GM18870 (cell line): ENCODE measurements at regions not wholly inside any gene's neighbourhood (a gene's known extent, or its start where the extent isn't known, plus 50 kb on each side); places are given as distances from the start of the nearest gene placed in this dataset.

Experiments
- ATAC-seq: cut with Tn5 transposase; IDR thresholded peaks from one replicate; pipeline ENCODE4 v1.9.1; 2021; ENCODE audit warnings: moderate library complexity; ENCODE audit not compliant: unreplicated experiment

GRCh38 chr4:90007494-90008167 is 113.0 kb downstream of the MMRN1 start:
- no peak for ATAC-seq

- no peak for ATAC-seq
These were observed 114.3 kb upstream of the CCSER1 start for GRCh38 chr4:90012918-90013317.

DNA sequence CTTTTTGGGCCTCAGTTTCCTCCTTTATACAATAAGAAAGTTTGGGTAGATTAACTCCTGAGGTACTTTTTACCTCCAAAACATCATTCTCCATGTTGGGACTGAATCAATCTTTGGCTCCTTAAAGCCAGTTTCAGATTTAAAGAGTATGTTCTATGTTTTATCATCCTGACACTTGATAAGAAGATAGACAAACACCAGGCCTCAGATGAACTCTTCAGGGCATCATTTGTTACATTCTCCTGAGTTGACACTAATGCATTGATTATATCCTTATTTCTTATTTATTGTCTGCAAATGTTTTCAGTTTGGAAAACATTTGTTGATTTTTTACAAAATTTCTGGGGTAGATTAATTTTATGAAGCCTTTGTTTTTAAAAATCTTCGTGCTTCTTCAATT is 102.7 kb upstream of the CCSER1 start:
- no peak for ATAC-seq

- ATAC-seq: no peak
These were observed 101.9 kb upstream of the CCSER1 start for GRCh38 chr4:90025248-90025647.

DNA sequence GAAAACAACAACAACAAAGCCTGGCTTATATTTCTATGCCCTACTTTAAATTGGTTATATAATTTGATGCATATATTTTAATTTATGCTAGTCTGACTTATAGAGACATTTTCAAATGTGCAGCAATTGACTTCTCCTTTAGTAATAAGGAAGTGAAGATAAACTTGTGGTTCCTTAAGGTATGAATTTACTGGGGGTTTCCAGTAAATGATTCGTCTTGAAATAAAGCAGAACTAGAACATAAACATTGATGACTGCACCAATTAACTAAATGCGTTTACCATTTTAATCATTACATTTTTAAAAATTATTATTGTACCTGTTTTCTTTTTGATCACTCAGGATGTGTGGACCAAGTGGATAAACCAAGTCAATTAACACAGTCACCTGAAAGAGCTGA is 99.6 kb upstream of the CCSER1 start:
- peak; percentile 93 for ATAC-seq

- no peak for ATAC-seq
These were observed 98.7 kb upstream of the CCSER1 start for GRCh38 chr4:90028460-90028859.

DNA sequence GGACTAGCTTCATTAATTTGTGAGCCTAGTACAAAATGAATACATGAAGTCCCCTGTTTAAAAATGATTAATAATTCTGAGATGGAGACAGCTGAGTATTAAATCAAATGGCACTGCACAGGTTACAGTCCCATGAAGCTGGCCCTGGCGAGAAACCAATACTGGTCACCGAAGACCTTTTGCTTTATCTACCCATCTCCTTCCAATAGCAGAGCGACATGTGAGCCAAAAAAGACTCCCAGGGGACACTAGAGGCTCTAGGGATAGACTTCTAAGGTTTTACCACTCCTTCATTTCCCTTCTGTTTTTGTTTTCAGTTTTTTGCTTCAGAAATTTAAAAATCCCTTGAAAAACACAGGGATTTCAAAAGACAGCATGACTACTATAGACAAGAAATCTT is 97.0 kb upstream of the CCSER1 start:
- no peak for ATAC-seq

DNA sequence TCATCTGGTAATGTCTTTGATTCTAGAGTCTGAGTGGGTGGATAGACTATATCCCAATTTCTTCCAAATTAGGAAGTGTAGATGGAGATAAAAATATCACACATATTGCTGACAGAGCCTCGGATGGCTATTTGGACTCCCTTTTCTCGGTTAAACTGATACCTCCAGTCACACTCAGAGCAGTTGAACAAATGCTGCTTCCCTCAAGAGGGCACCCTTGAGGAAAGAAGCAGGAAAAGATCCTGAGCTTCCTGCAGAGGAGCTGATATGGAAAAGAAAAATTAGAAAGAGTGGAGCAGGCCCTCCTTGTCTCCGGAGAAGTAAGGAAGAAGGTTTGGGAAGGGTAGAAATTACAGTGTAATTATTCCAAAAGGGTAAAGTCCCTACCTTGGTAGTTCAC is 96.2 kb upstream of the CCSER1 start:
- no peak for ATAC-seq

DNA sequence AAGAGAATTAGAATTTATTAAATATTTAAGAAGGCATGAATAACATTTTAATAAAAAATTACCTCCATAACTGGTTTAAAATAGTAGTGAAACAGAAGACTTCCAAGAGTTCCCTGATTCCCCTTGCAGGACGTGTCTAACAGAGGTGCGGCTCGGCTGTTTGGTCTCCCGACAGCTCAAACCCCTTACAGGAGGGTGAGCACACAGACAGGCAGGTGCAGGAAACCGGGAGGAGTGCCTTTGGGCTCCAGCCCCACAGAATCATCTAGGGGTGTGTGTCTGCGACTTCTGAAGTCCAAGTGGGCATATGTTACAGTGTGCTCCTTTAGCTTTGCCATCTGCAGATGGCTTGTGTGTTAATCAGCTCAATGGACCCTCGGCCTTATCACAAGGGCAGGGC is 88.1 kb upstream of the CCSER1 start:
- no peak for ATAC-seq

DNA sequence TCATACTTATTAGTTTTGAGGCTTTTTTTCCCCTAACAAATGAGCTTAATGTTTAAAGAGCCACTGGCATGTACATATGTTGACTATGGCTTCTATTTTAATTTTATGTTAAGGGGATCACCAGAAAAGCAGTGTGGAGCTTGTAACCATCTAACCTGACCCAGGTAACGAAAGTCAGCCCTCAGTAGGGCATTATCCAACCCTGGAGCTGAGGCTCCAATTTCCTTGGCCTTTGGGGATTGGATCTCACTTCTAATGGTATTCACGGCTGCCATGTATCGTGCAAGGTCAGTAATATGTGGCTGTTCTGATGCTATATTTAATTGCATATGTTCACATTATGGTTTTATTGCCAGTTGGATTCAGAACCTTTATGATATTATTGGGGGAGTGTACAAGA is 75.2 kb upstream of the CCSER1 start:
- no peak for ATAC-seq

GRCh38 chr4:90057091-90057490 is 70.1 kb upstream of the CCSER1 start:
- ATAC-seq: no peak

DNA sequence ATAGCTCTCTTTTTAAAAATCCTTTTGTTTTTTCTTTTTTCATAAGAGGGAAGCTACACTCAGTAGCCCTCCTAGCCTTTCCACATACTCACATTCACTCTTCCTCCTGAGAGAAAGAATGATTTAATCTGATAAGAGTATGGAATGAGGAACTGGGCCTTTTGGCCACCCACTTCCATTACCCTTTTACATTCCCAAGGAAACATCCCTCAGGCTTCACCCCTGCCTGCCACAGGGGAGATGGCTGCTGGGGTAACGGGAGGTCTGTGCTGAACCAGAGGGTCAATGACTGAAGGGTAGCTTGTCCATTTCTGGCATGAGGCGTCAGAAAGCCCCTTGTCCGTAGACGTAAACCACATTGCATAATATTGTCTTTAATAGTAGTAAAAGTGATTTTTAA is 67.2 kb upstream of the CCSER1 start:
- ATAC-seq: no peak

DNA sequence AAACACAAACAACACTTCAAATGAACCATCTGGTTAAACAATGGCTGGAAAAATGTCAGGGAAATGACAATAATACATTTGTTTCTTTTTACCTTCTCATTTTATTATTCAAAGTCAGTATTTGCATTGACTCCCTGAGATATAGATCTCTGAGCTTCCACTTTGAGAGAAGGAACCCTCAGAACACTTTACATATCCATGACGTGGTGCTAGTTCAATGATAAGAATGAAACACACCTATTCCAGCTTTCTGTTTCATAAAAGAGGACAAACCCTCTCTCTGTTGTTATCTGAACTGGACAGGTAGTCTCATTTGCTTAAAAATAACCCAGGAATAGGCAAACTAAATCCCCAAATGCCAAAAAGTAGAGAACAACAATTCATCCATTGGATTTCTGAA is 65.3 kb upstream of the CCSER1 start:
- no peak for ATAC-seq

GRCh38 chr4:90064196-90064595 is 63.0 kb upstream of the CCSER1 start:
- no peak for ATAC-seq

DNA sequence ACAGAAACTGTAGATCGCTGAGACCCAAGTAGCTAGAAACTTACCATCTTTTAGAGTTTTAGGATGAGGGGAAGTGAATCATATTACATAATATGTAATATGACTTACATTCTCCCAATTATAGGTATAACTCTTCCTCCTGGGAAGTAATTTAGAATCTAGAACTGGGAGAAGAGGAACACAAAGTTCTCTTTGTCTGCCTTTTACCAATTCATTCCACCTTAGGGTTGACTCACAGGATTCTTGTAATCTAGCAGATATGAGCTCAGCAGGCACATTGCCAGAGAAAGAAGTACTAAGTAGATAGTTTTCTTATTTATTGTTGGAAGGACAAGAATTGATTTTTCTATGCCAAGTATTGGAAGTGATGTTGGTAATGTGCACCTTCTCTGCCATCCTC is 58.0 kb upstream of the CCSER1 start:
- ATAC-seq: no peak

GRCh38 chr4:90071289-90072235 is 55.6 kb upstream of the CCSER1 start:
- ATAC-seq: no peak

DNA sequence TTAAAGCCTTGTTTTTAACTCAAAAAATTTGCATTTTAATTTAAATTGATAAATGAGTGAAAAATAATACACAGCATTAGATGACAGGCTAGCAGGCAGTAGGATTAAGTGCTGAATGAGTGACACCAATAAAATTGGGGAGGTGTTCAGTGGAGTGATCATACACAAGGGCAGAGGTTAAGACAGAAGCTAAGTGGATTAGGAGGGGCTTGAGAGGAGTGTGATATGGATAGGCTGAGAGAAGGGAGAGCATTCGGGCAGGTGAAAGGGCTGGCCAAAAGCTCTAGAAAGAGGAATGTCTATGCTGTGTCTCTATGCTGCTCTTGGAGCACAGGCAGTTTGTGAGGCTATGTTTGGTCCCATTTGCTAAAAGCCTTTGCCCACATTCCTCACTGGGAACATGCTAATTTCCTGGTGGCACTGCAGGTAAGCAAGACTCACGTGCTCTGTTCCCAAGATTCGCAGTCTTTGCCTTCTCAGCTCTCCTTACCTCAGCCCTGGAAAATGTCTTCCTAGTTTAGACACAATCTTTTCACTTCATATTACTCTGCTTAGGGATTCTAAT is 52.8 kb upstream of the CCSER1 start:
- no peak for ATAC-seq
